ENCODE measurements at regions not wholly inside any gene's neighbourhood (a gene's known extent, or its start where the extent isn't known, plus 50 kb on each side); places are given as distances from the start of the nearest gene placed in this dataset.

DNA sequence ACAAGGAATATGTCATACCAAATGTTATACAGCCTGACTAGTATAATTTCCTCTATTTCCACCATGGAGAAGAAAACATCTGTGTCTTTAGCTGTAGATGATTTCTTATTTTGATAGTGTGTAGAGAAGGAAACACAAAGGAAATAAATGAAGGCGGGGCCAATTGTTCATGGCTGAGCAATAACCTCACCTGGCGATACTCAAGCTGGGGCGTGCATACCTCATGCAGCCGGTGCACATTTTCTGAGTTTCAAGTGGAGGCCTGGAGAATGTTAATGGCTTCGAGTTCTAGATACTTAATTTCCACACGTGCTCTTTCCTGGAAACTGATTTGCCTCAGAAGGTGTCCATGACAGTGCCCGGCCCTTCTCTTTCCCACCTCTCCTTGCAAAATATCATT lies 127.4 kb upstream of the TAF11L2 start:
- TF ChIP-seq, protein P1, sequence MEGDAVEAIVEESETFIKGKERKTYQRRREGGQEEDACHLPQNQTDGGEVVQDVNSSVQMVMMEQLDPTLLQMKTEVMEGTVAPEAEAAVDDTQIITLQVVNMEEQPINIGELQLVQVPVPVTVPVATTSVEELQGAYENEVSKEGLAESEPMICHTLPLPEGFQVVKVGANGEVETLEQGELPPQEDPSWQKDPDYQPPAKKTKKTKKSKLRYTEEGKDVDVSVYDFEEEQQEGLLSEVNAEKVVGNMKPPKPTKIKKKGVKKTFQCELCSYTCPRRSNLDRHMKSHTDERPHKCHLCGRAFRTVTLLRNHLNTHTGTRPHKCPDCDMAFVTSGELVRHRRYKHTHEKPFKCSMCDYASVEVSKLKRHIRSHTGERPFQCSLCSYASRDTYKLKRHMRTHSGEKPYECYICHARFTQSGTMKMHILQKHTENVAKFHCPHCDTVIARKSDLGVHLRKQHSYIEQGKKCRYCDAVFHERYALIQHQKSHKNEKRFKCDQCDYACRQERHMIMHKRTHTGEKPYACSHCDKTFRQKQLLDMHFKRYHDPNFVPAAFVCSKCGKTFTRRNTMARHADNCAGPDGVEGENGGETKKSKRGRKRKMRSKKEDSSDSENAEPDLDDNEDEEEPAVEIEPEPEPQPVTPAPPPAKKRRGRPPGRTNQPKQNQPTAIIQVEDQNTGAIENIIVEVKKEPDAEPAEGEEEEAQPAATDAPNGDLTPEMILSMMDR (IDR thresholded peaks at IDR 0.05) = no peak
- no peak for TF ChIP-seq ZFX (IDR thresholded peaks at IDR 0.05; ENCODE audit: borderline replicate concordance)
